HFFc6 (cell line): ENCODE measurements at regions not wholly inside any gene's neighbourhood (a gene's known extent, or its start where the extent isn't known, plus 50 kb on each side); places are given as distances from the start of the nearest gene placed in this dataset.

Experiments
- DNase-seq: peaks from one replicate; pipeline ENCODE4 v3.0.0-alpha.2; 2018
- H3K27ac Mint-ChIP-seq: 2 replicates; pipeline ENCODE4 v1.8.0; 2020; ENCODE audit warnings: mild to moderate bottlenecking, mixed read lengths
- H3K27me3 Mint-ChIP-seq: 2 replicates; pipeline ENCODE4 v1.8.0; 2021; ENCODE audit warnings: mild to moderate bottlenecking, moderate library complexity, mixed read lengths; ENCODE audit not compliant: insufficient read depth
- H3K36me3 Mint-ChIP-seq: 2 replicates; pipeline ENCODE4 v1.8.0; 2021; ENCODE audit warnings: low read depth, mixed read lengths
- H3K4me1 Mint-ChIP-seq: 2 replicates; pipeline ENCODE4 v1.8.0; 2020; ENCODE audit warnings: low read depth, mixed read lengths
- H3K4me3 Mint-ChIP-seq: 2 replicates; pipeline ENCODE4 v1.8.0; 2020; ENCODE audit warnings: mild to moderate bottlenecking, moderate library complexity, mixed read lengths
- H3K9me3 Mint-ChIP-seq: 2 replicates; pipeline ENCODE4 v1.8.0; 2020; ENCODE audit warnings: mild to moderate bottlenecking, mixed read lengths
- TF ChIP-seq, protein P1 (sequence below): fragments of 200-600 bp; sonication (generic); IDR thresholded peaks from 2 replicates; pipeline ENCODE4 v1.5.0; 2021; ENCODE audit warnings: antibody characterized with exemption, mild to moderate bottlenecking

DNA sequence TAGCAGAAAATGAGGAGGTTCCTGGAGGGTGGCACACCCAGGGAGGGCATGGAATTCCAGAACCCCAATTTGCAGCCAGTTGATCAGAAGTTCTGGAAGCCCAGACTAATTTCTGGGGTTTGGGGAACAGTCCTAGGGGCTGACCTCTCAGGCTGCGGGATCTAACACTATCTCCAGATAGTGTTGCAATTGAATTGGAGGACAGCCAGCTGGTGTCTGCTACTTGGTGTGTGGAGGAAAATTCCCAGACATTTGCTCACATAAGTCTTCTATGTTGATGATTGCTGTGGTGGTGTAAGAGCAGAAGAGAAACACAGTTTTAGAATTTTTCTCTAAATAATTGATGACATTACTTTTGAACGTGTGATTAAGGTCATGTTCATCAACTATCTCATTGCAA is 154.3 kb upstream of the RNPC3 start:
- DNase-seq, result peak; percentile 56
- H3K27ac Mint-ChIP-seq, result no peak overlapping the region

DNA sequence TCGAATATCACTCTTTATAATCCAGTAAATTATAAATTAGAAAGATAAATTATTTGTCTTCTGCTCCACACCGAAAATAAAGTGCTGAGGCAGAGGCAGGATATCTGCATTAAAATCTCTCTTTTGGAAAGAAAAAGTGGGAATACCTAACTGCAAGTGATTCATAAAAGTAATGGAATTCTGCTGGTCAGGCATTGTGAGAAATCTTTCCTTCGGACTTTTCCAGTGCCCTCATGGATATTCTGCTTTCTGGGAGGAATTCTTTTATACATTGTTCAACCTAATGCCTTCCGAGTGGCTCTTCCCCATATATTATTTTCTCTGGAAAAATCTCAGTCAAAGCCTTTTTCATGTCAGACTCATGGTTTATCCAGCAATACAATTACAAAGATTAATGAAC is 158.3 kb upstream of the RNPC3 start:
- no peak overlapping the region for H3K4me3 Mint-ChIP-seq
- TF ChIP-seq, protein P1, sequence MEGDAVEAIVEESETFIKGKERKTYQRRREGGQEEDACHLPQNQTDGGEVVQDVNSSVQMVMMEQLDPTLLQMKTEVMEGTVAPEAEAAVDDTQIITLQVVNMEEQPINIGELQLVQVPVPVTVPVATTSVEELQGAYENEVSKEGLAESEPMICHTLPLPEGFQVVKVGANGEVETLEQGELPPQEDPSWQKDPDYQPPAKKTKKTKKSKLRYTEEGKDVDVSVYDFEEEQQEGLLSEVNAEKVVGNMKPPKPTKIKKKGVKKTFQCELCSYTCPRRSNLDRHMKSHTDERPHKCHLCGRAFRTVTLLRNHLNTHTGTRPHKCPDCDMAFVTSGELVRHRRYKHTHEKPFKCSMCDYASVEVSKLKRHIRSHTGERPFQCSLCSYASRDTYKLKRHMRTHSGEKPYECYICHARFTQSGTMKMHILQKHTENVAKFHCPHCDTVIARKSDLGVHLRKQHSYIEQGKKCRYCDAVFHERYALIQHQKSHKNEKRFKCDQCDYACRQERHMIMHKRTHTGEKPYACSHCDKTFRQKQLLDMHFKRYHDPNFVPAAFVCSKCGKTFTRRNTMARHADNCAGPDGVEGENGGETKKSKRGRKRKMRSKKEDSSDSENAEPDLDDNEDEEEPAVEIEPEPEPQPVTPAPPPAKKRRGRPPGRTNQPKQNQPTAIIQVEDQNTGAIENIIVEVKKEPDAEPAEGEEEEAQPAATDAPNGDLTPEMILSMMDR, result no peak
- DNase-seq, result no peak
- H3K27ac Mint-ChIP-seq, result no peak overlapping the region
- no peaks in the 10 kb centered on the region for H3K9me3 Mint-ChIP-seq
- H3K27me3 Mint-ChIP-seq, result peaks cover 1% of the 10 kb centered on the region
- H3K4me1 Mint-ChIP-seq, result peaks cover 14% of the 10 kb centered on the region
- no peaks in the 10 kb centered on the region for H3K36me3 Mint-ChIP-seq

More for the DNA sequence above, 154.3 kb upstream of the RNPC3 start:
- peaks cover 30% of the 10 kb centered on the region for H3K4me1 Mint-ChIP-seq
- H3K9me3 Mint-ChIP-seq, result no peaks in the 10 kb centered on the region
- H3K27me3 Mint-ChIP-seq, result peaks cover 1% of the 10 kb centered on the region
- TF ChIP-seq, protein P1, result no peak
- H3K4me3 Mint-ChIP-seq, result no peak overlapping the region
- H3K36me3 Mint-ChIP-seq, result no peaks in the 10 kb centered on the region

DNA sequence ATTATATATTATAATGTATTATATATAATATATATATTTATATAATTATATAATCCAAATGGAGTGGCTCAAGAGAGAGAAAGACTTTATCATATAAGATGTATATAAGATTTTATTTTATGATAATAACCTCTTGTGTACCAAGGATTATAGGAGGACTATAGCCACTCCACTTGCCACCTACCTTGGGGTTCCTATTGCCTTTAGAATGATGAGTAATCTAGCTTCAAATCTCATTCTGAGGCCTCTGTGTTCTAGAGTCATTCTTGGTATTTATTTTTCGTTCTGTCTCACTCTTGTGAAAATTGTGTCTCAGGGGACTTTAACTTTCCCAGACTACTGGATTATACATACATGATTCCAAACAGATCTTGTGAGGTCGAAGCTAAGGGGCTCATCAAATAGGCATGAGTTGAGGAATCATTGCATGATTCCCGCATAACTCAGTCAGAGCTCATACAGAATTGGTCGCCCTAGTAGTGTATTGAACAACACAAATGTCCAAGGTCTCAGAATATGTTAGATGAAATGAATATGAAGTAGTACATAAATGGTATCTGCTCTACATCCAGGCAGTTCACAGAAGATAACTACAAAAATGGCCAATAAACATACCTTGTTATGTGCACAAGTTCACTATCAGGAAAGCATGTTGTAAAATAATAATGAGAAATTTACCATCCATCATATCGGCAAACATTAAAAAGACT is 159.5 kb upstream of the RNPC3 start:
- H3K9me3 Mint-ChIP-seq, result no peaks in the 10 kb centered on the region
- peaks cover 3% of the 10 kb centered on the region for H3K4me1 Mint-ChIP-seq
- H3K4me3 Mint-ChIP-seq, result no peak overlapping the region
- TF ChIP-seq, protein P1, result no peak
- no peak for DNase-seq
- H3K27ac Mint-ChIP-seq, result no peak overlapping the region
- H3K27me3 Mint-ChIP-seq, result peaks cover 1% of the 10 kb centered on the region
- no peaks in the 10 kb centered on the region for H3K36me3 Mint-ChIP-seq

DNA sequence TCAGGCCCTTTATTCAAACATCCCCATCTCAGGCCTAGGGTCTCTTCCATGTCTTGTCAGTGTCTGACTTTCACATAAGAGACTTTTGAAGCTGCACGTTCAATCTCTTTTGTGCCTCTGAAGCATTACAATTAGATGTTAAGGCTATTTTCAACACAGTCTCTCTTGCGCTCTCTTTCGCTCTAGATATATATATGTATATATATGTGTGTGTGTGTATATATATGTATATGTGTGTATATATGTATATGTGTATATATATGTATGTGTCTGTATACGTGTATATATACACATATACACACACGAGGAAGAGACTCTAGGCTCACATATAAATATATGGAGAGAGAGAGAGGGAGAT is 162.5 kb upstream of the RNPC3 start:
- H3K4me3 Mint-ChIP-seq, result no peak overlapping the region
- H3K36me3 Mint-ChIP-seq, result no peaks in the 10 kb centered on the region
- DNase-seq, result no peak
- H3K4me1 Mint-ChIP-seq, result no peaks in the 10 kb centered on the region
- TF ChIP-seq, protein P1, result no peak
- no peak overlapping the region for H3K27ac Mint-ChIP-seq
- no peaks in the 10 kb centered on the region; the same call in 1 of the 2 replicates for H3K27me3 Mint-ChIP-seq
- no peaks in the 10 kb centered on the region for H3K9me3 Mint-ChIP-seq

DNA sequence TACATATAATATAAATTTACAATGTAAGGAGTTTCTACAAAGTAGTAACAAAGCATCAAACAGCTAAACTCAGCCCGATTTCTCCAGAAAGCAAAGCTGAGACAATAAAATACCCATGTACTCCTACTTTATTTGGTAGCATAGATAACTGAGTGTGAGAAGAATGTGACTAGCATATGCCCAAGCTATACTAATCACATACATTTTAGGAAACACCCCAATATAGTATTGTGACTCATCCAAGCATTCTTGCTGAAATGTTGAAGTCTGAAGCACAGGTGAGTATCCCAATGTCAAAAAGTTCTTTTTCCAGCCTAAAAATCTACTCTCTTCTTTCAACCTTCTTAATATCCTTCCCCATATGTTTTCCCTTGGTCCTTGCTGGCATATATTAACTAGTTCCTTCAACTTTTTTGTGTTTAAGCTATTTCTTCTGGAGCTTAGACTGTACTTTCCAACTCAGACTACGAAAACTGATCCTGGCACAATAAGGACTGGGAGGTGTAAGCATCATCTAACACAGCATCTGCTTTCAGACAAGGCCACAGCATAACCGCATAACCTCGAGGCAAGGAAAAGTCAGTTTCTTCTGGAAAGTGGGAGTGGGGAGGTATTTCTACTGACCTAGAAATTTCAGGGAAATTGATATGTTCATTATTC is 163.0 kb upstream of the RNPC3 start:
- TF ChIP-seq, protein P1, result no peak
- DNase-seq, result no peak
- Mint-ChIP-seq H3K9me3 (no peaks in the 10 kb centered on the region), H3K4me1 (no peaks in the 10 kb centered on the region), H3K27me3 (no peaks in the 10 kb centered on the region; the same call in 1 of the 2 replicates), H3K4me3 (no peak overlapping the region), H3K36me3 (no peaks in the 10 kb centered on the region), H3K27ac (no peak overlapping the region)
